K562 (cell line): ENCODE measurements at regions not wholly inside any gene's neighbourhood (a gene's known extent, or its start where the extent isn't known, plus 50 kb on each side); places are given as distances from the start of the nearest gene placed in this dataset.

Experiments
- ATAC-seq: fragments of 200-7000 bp; cut with Tn5 transposase; 3 replicates; pipeline ENCODE4 v1.9.1; 2020; ENCODE audit warnings: moderate library complexity
- BruUV-seq: library from RNA; stranded (reverse); fragments of 400-500 nt; replicated peaks from 2 replicates; lab custom pipeline; 2021; lab: Mats Ljungman, UMichigan
- CTCF ChIA-PET: fragments of 300-600 bp; formaldehyde crosslinking; extraction: SDS; loops from one replicate; lab custom pipeline; 2021; ENCODE audit warnings: low intra/inter-chr PET ratio; lab: Yijun Ruan, JAX
- POLR2A ChIA-PET: fragments of 300-600, 350-650 bp; sonication (Branson Sonifier 250); formaldehyde crosslinking; extraction: SDS; loops from one replicate; lab custom pipeline; 2021; ENCODE audit warnings: antibody characterized with exemption, inconsistent platforms; lab: Yijun Ruan, JAX
- DNase-seq, 4 experiments: peaks; one replicate each; pipeline versions ENCODE4 v3.0.0 to v3.0.0-alpha.2; 2011 to 2018; ENCODE audit warnings: low spot score in 3 of 4, mixed read lengths in 3 of 4; ENCODE audit errors: extremely low read depth in 1 of 4
- FAIRE-seq: peaks from 2 replicates; lab custom pipeline; 2011; peaks lifted over from hg19 to GRCh38; lab: Jason Lieb, UNC
- H2AFZ ChIP-seq: 2 replicates; pipeline ENCODE4 v1.6.0; 2011; ENCODE audit warnings: low read depth, low read length, control low read depth, inconsistent platforms
- H3K27ac ChIP-seq: fragments of 200-600 bp; 3 replicates; pipeline ENCODE4 v1.8.0; 2011; ENCODE audit warnings: low read depth, mild to moderate bottlenecking, control low read depth, inconsistent platforms, low read length, moderate library complexity, mixed read lengths; ENCODE audit errors: extremely low read depth
- H3K27me3 ChIP-seq, 2 experiments: fragments of 300-600 bp in 1 of 2; 2 replicates in 1 of 2; 3 replicates in 1 of 2; pipeline versions ENCODE4 v1.6.0 to v1.8.0; 2011; ENCODE audit warnings: inconsistent platforms in 2 of 2, low read length in 2 of 2, mild to moderate bottlenecking in 1 of 2, mixed read lengths in 1 of 2, moderate library complexity in 1 of 2; ENCODE audit not compliant: control insufficient read depth in 2 of 2, insufficient read depth in 2 of 2
- H3K36me3 ChIP-seq: fragments of 300-600 bp; 3 replicates; pipeline ENCODE4 v1.8.0; 2011; ENCODE audit warnings: mild to moderate bottlenecking, low read length, inconsistent platforms; ENCODE audit not compliant: control insufficient read depth, insufficient read depth
- H3K4me1 ChIP-seq, 2 experiments: fragments of 200-600 bp in 1 of 2; replicated peaks in 1 of 2; 2 replicates in 1 of 2; 3 replicates in 1 of 2; pipeline versions ENCODE4 v1.5.1 to v1.8.0; 2011; ENCODE audit warnings: inconsistent platforms in 2 of 2, low read length in 2 of 2, mild to moderate bottlenecking in 1 of 2, mixed read lengths in 1 of 2, moderate library complexity in 1 of 2; ENCODE audit not compliant: control insufficient read depth in 2 of 2, insufficient read depth in 2 of 2
- H3K4me2 ChIP-seq: 2 replicates; pipeline ENCODE4 v1.6.1; 2011; ENCODE audit warnings: low read length, control low read depth, inconsistent platforms, mixed read lengths; ENCODE audit not compliant: insufficient read depth
- H3K4me3 ChIP-seq: fragments of 200-600 bp; sonication (generic), shearing (Covaris generic); 2 replicates; pipeline ENCODE4 v1.5.1; 2016; ENCODE audit warnings: control low read depth, inconsistent platforms
- H3K79me2 ChIP-seq: fragments of 200-600 bp; 3 replicates; pipeline ENCODE4 v1.8.0; 2011; ENCODE audit warnings: low read length, inconsistent platforms; ENCODE audit not compliant: control insufficient read depth, insufficient read depth
- H3K9ac ChIP-seq, 2 experiments: 2 replicates each; pipeline versions ENCODE4 v1.6.0 to v1.6.1; 2011; ENCODE audit warnings: low read depth in 2 of 2, low read length in 2 of 2, control low read depth in 1 of 2, inconsistent platforms in 1 of 2, mild to moderate bottlenecking in 1 of 2, mixed read lengths in 1 of 2; ENCODE audit not compliant: insufficient read depth in 1 of 2
- H3K9me1 ChIP-seq: one replicate; pipeline ENCODE4 v1.6.0; 2011; ENCODE audit warnings: inconsistent platforms, mild to moderate bottlenecking, low read length, moderate library complexity; ENCODE audit not compliant: control insufficient read depth, insufficient read depth
- H3K9me3 ChIP-seq: replicated peaks from 2 replicates; pipeline ENCODE4 v1.5.1; 2011; ENCODE audit warnings: low read depth, low read length, inconsistent platforms; ENCODE audit not compliant: control insufficient read depth, insufficient read depth
- H4K20me1 ChIP-seq: replicated peaks from 2 replicates; pipeline ENCODE4 v1.6.1; 2011; ENCODE audit warnings: low read length, inconsistent platforms, mixed read lengths; ENCODE audit not compliant: control insufficient read depth, insufficient read depth
- EZH2 ChIP-seq: IDR thresholded peaks from 2 replicates; pipeline ENCODE4 v1.6.1; 2012; ENCODE audit warnings: low read depth, mild to moderate bottlenecking, inconsistent platforms, low read length, borderline replicate concordance
- KAT7 ChIP-seq: sonication (generic); formaldehyde crosslinking; IDR thresholded peaks from 2 replicates; pipeline ENCODE4 v1.8.0; 2022; ENCODE audit warnings: missing genetic modification reagents, mild to moderate bottlenecking, borderline replicate concordance
- NR2C1 ChIP-seq, 2 experiments: fragments of 450-650 bp; IDR thresholded peaks; 2 replicates each; pipeline ENCODE4 v1.6.1; 2017; ENCODE audit warnings: mild to moderate bottlenecking in 2 of 2, antibody characterized with exemption in 1 of 2, inconsistent platforms in 1 of 2, missing compliant biosample characterization in 1 of 2, missing genetic modification characterization in 1 of 2
- PML ChIP-seq: IDR thresholded peaks from 2 replicates; pipeline ENCODE4 v1.6.1; 2012; ENCODE audit warnings: low read length, inconsistent platforms
- ZEB2 ChIP-seq: fragments of 450-650 bp; IDR thresholded peaks from 2 replicates; pipeline ENCODE4 v1.6.1; 2016
- WGBS: fragments of 100-300 bp; shearing (Covaris generic); methylation state at CpG from one replicate; pipeline ENCODE4 v1.1.6; 2016; ENCODE audit warnings: low coverage, mixed read lengths; ENCODE audit not compliant: insufficient coverage; ENCODE audit errors: missing lambda C conversion rate; 5-methylcytosine and 5-hydroxymethylcytosine counted together
- in situ Hi-C: fragments of 300-500 bp; cut with MboI; formaldehyde crosslinking; loops from 4 replicates; pipeline ENCODE4 v1.15.0; 2018; ENCODE audit warnings: inconsistent platforms, mixed read lengths
- intact Hi-C: fragments of 100-400 bp; cut with micrococcal nuclease; formaldehyde crosslinking; loops from 2 replicates; pipeline ENCODE4 v1.14.2; 2022
- TF ChIP-seq, protein P1 (sequence below): sonication (generic); formaldehyde crosslinking; IDR thresholded peaks from 2 replicates; pipeline ENCODE4 v1.8.0; 2022; ENCODE audit warnings: missing genetic modification reagents, mild to moderate bottlenecking, borderline replicate concordance
- TF ChIP-seq, protein P2 (sequence below): fragments of 200-800 bp; sonication (Bioruptor generic); IDR thresholded peaks from 2 replicates; pipeline ENCODE4 v1.6.1; 2017; ENCODE audit warnings: missing genetic modification characterization, missing compliant biosample characterization

DNA sequence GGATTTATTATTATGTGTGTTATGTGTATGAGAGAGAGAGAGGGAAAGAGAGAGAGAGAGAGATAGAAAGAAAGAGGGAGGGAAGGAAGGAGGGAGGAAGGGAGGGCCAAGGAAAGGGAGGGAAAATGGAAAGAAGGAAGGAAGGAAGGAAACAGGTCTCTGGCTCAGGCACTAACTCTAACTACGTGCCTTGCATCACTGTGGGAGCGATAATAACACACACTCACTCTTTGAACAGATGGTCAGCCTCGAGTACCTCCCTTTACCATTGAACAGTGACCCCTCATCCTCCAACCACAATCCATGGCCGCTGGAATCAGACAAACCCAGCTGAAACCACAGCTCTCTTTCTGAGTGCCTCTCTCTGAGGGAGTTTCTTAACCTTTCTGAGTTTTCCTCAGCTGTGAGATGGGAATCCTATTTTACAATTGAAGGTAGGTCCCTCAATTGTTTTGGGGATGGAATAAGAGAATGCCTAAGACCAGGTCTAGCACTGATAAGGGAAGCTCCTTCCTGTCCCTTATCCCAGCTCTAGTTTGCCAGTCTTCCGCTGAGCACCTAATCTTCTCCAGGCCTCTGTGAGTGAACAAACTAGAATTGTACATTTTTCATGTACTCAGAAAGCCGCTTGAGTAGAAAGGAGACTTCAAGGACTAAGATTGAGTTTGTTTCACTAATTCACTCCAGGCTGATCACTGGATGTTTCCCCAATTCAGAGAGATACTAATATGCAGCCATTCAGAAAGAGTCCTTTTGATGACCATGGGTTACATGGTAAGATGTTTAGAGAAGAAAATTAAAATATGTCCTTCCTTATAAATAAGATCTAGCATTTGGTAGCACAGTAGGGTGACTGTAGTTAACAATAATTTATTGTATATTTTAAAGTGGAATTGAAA lies 62.8 kb downstream of the IRF2BP2 start:
- peak overlapping the region; percentile 61 for H3K27ac ChIP-seq
- 0 out of 2 replicates have a peak, but pooled peaks have one; percentile 52 for TF ChIP-seq KAT7 (CRISPR knock-in tag)
- TF ChIP-seq PML: peak; percentile 85
- TF ChIP-seq ZEB2: peak; percentile 84; the same call in 1 of the 2 replicates
- TF ChIP-seq, protein P1, sequence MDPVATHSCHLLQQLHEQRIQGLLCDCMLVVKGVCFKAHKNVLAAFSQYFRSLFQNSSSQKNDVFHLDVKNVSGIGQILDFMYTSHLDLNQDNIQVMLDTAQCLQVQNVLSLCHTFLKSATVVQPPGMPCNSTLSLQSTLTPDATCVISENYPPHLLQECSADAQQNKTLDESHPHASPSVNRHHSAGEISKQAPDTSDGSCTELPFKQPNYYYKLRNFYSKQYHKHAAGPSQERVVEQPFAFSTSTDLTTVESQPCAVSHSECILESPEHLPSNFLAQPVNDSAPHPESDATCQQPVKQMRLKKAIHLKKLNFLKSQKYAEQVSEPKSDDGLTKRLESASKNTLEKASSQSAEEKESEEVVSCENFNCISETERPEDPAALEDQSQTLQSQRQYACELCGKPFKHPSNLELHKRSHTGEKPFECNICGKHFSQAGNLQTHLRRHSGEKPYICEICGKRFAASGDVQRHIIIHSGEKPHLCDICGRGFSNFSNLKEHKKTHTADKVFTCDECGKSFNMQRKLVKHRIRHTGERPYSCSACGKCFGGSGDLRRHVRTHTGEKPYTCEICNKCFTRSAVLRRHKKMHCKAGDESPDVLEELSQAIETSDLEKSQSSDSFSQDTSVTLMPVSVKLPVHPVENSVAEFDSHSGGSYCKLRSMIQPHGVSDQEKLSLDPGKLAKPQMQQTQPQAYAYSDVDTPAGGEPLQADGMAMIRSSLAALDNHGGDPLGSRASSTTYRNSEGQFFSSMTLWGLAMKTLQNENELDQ (CRISPR knock-in tag): no peak
- TF ChIP-seq EZH2: no peak
- TF ChIP-seq NR2C1 (IDR thresholded peaks at IDR 0.05): peak; percentile 38; the same call in 1 of the 2 replicates
- peak; percentile 69 for TF ChIP-seq NR2C1 (tag; IDR thresholded peaks at IDR 0.05)
- TF ChIP-seq, protein P2, sequence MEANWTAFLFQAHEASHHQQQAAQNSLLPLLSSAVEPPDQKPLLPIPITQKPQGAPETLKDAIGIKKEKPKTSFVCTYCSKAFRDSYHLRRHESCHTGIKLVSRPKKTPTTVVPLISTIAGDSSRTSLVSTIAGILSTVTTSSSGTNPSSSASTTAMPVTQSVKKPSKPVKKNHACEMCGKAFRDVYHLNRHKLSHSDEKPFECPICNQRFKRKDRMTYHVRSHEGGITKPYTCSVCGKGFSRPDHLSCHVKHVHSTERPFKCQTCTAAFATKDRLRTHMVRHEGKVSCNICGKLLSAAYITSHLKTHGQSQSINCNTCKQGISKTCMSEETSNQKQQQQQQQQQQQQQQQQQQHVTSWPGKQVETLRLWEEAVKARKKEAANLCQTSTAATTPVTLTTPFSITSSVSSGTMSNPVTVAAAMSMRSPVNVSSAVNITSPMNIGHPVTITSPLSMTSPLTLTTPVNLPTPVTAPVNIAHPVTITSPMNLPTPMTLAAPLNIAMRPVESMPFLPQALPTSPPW (CRISPR knock-in tag): peak; percentile 56; the same call in 1 of the 2 replicates

More for the DNA sequence above, 62.8 kb downstream of the IRF2BP2 start:
- peak; percentile 91 for FAIRE-seq
- H3K27me3 ChIP-seq: no peaks in the 10 kb centered on the region
- no TSS peak for BruUV-seq
- H3K4me2 ChIP-seq: peak overlapping the region; percentile 57
- peak; percentile 60 to 89 (median 72) for DNase-seq
- ATAC-seq: peak; percentile 77
- no peak overlapping the region for H3K4me3 ChIP-seq
- no peaks in the 10 kb centered on the region for H3K9me1 ChIP-seq
- no peaks in the 10 kb centered on the region for H4K20me1 ChIP-seq
- no peaks in the 10 kb centered on the region for H3K79me2 ChIP-seq
- 2% methylated on average over 6 of the region's 6 CpGs for WGBS
- H3K9ac ChIP-seq: peak overlapping the region; percentile 14 to 40; a peak in 3 of 4 replicates
- no peaks in the 10 kb centered on the region for H3K9me3 ChIP-seq
- no peaks in the 10 kb centered on the region for H3K36me3 ChIP-seq
- in situ Hi-C loops (no loop called here), intact Hi-C loops (loop anchor here (1.0 to 5.0 kb wide), 4 partner anchors 12 to 55 kb away; no protein-coding TSS in a partner anchor)
- H2AFZ ChIP-seq: peak overlapping the region; percentile 69
- CTCF ChIA-PET: no interaction called here
- peaks cover 34 to 53% of the 10 kb centered on the region in 2 experiments for H3K4me1 ChIP-seq
- POLR2A ChIA-PET: interaction anchor here (0.8 to 1.2 kb wide), 5 partner anchors 9 to 55 kb away, joined by 3 to 10 read pairs (median 3); no protein-coding TSS in a partner anchor
